HG02588 (cell line): ENCODE measurements at regions not wholly inside any gene's neighbourhood (a gene's known extent, or its start where the extent isn't known, plus 50 kb on each side); places are given as distances from the start of the nearest gene placed in this dataset.
"Not testable (repeated sequence)": the region's sequence is repeated elsewhere in the genome, so short reads cannot be mapped to it uniquely, and the experiment has no call there.

Source experiments
- ATAC-seq: cut with Tn5 transposase; IDR thresholded peaks from one replicate; pipeline ENCODE4 v1.9.1; 2021; ENCODE audit warnings: mild to moderate bottlenecking, moderate library complexity; ENCODE audit not compliant: unreplicated experiment

- ATAC-seq, result no peak
Measured at GRCh38 chr3:118803096-118803476, 231.6 kb downstream of the IGSF11 start.

- ATAC-seq, result no peak
Measured at GRCh38 chr3:118805007-118805406, 229.6 kb downstream of the IGSF11 start.

GRCh38 chr3:118806423-118806822, 228.2 kb downstream of the IGSF11 start:
- no peak for ATAC-seq

- not testable (repeated sequence) for ATAC-seq
Measured at GRCh38 chr3:118807349-118807748, 227.3 kb downstream of the IGSF11 start.

GRCh38 chr3:118808723-118809122, 225.9 kb downstream of the IGSF11 start:
- no peak for ATAC-seq

GRCh38 chr3:118809696-118810498, 224.7 kb downstream of the IGSF11 start:
- no peak for ATAC-seq

- no peak for ATAC-seq
Measured at GRCh38 chr3:118810499-118811035, 224.1 kb downstream of the IGSF11 start.

- no peak for ATAC-seq
Measured at GRCh38 chr3:118811236-118811732, 223.4 kb downstream of the IGSF11 start.

- ATAC-seq, result no peak
Measured at GRCh38 chr3:118813472-118813871, 221.2 kb downstream of the IGSF11 start.

GRCh38 chr3:118817748-118818165, 216.9 kb downstream of the IGSF11 start:
- ATAC-seq, result peak; percentile 87

GRCh38 chr3:118818386-118818785, 216.3 kb downstream of the IGSF11 start:
- no peak for ATAC-seq

GRCh38 chr3:118823626-118824025, 211.0 kb downstream of the IGSF11 start:
- ATAC-seq, result no peak

GRCh38 chr3:118827446-118827845, 207.2 kb downstream of the IGSF11 start:
- ATAC-seq, result no peak

- no peak for ATAC-seq
Measured at GRCh38 chr3:118828351-118828750, 206.3 kb downstream of the IGSF11 start.

- ATAC-seq, result no peak
Measured at GRCh38 chr3:118833075-118833474, 201.6 kb downstream of the IGSF11 start.

- ATAC-seq, result no peak
Measured at GRCh38 chr3:118838871-118839270, 195.8 kb downstream of the IGSF11 start.

GRCh38 chr3:118842147-118842863, 192.3 kb downstream of the IGSF11 start:
- ATAC-seq, result no peak

GRCh38 chr3:118846176-118846575, 188.5 kb downstream of the IGSF11 start:
- ATAC-seq, result no peak
